ENCODE measurements at regions not wholly inside any gene's neighbourhood (a gene's known extent, or its start where the extent isn't known, plus 50 kb on each side); places are given as distances from the start of the nearest gene placed in this dataset.

DNA sequence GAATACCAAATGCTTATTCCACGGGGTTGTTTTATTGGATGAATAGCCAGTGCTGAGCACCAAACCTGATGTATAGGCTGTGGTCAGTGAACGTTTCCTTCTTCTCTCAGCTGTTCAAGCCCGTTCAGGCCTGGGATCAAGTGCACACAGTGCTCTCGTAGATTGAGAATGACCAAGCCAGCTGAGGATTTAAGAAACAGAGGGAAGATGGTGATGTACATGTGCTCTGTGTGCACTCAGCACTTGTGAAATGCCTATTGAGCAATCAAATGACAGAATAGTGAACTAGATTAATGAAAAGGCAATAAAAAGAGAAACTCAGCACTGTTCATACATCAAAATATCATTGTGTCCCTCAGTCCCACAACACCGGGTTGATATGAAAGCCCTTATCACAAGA is 302.5 kb downstream of the BMPER start:
- Histone ChIP-seq H4K8ac (ENCODE audit: low read length) (no peak overlapping the region), H2BK120ac (ENCODE audit: low read depth, low read length) (no peak overlapping the region), H3K14ac (ENCODE audit: low read length in 2 of 2) (no peak overlapping the region), H2AK5ac (ENCODE audit: low read length, severe bottlenecking) (no peak overlapping the region), H3K4me2 (ENCODE audit: low read length, poor library complexity, severe bottlenecking) (no peak overlapping the region), H3K27ac (ENCODE audit: low read length, poor library complexity, severe bottlenecking) (no peak overlapping the region), H2BK12ac (ENCODE audit: low read length in 2 of 2) (no peak overlapping the region), H2BK15ac (ENCODE audit: low read depth, poor library complexity, severe bottlenecking) (no peak overlapping the region), H3K9me3 (ENCODE audit: control insufficient read depth, low read length) (no peaks in the 10 kb centered on the region), H3K79me1 (replicated peaks; ENCODE audit: low read length, poor library complexity, severe bottlenecking) (no peaks in the 10 kb centered on the region), H2AFZ (ENCODE audit: low read depth, low read length) (no peak overlapping the region), H3K36me3 (ENCODE audit: control insufficient read depth in 1 of 2, insufficient read depth in 2 of 2, low read depth in 1 of 2, low read length in 2 of 2) (no peaks in the 10 kb centered on the region), H3K23ac (ENCODE audit: low read length in 2 of 2) (no peak overlapping the region), H2BK5ac (ENCODE audit: low read depth, low read length, poor library complexity, severe bottlenecking) (no peak overlapping the region), H3K4me3 (ENCODE audit: insufficient read depth in 1 of 2, low read depth in 1 of 2, low read length in 2 of 2) (no peak overlapping the region), H3K4ac (ENCODE audit: low read depth in 1 of 2, low read length in 2 of 2) (no peak overlapping the region), H3K4me1 (ENCODE audit: control insufficient read depth, insufficient read depth, low read depth, low read length) (no peaks in the 10 kb centered on the region), H3K27me3 (ENCODE audit: control insufficient read depth in 1 of 2, insufficient read depth in 1 of 2, low read length in 2 of 2) (no peaks in the 10 kb centered on the region), H3K9ac (ENCODE audit: low read length) (no peak overlapping the region), H3K18ac (ENCODE audit: low read depth in 1 of 2, low read length in 2 of 2) (no peak overlapping the region), H4K91ac (ENCODE audit: low read length) (no peak overlapping the region)
- WGBS = 89% methylated on average over 5 of the region's 5 CpGs
- DNase-seq = no peak

DNA sequence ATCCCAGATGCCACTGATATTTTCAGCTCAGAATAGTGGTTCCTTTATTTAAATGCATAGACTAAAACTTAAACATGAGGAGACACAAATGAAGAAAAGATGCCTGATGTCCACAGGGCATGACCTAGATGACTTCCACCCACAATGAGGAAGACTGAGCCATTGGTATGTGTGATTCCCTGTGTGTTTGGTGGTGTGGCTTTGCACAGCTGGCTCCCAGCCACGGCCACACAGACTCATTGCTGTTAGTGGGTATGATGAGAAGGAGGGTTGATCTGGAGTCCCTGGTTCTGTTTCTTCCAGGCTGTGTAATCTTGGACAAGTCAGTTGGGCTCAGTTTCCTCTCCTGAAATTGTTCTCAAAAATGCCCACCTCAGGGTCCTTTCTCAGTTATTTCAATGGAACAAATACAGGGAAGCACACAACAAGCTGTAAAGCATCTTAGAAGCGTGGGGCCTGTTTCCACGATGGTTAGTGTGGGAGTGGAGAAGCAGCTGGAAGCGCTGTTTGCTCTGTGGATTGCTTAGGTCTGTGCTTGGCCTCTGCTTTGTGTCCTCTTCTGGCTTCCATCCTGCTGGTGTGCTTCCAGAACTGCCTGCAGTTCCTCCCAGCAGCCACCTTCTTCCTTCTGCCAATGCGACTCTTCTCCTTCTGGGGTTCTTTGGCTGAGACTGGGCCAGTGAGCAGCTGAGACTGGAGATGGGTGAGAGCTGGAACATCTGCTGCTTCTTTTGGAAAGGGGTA is 303.7 kb downstream of the BMPER start:
- Histone ChIP-seq H3K27me3 (ENCODE audit: control insufficient read depth in 1 of 2, insufficient read depth in 1 of 2, low read length in 2 of 2) (no peaks in the 10 kb centered on the region), H2AFZ (ENCODE audit: low read depth, low read length) (no peak overlapping the region), H2AK5ac (ENCODE audit: low read length, severe bottlenecking) (no peak overlapping the region), H3K4me3 (ENCODE audit: insufficient read depth in 1 of 2, low read depth in 1 of 2, low read length in 2 of 2) (no peak overlapping the region), H3K9ac (ENCODE audit: low read length) (peak overlapping the region; percentile 10), H2BK12ac (ENCODE audit: low read length in 2 of 2) (no peak overlapping the region), H3K18ac (ENCODE audit: low read depth in 1 of 2, low read length in 2 of 2) (no peak overlapping the region), H3K4ac (ENCODE audit: low read depth in 1 of 2, low read length in 2 of 2) (no peak overlapping the region), H4K91ac (ENCODE audit: low read length) (no peak overlapping the region), H3K23ac (ENCODE audit: low read length in 2 of 2) (no peak overlapping the region), H3K4me1 (ENCODE audit: control insufficient read depth, insufficient read depth, low read depth, low read length) (no peaks in the 10 kb centered on the region), H3K27ac (ENCODE audit: low read length, poor library complexity, severe bottlenecking) (no peak overlapping the region), H4K8ac (ENCODE audit: low read length) (no peak overlapping the region), H3K9me3 (ENCODE audit: control insufficient read depth, low read length) (no peaks in the 10 kb centered on the region), H2BK5ac (ENCODE audit: low read depth, low read length, poor library complexity, severe bottlenecking) (no peak overlapping the region), H3K14ac (ENCODE audit: low read length in 2 of 2) (no peak overlapping the region), H3K4me2 (ENCODE audit: low read length, poor library complexity, severe bottlenecking) (no peak overlapping the region), H3K79me1 (replicated peaks; ENCODE audit: low read length, poor library complexity, severe bottlenecking) (no peaks in the 10 kb centered on the region), H2BK120ac (ENCODE audit: low read depth, low read length) (no peak overlapping the region), H2BK15ac (ENCODE audit: low read depth, poor library complexity, severe bottlenecking) (no peak overlapping the region), H3K36me3 (ENCODE audit: control insufficient read depth in 1 of 2, insufficient read depth in 2 of 2, low read depth in 1 of 2, low read length in 2 of 2) (no peaks in the 10 kb centered on the region)
- DNase-seq = no peak
- 93% methylated on average over 5 of the region's 5 CpGs for WGBS

DNA sequence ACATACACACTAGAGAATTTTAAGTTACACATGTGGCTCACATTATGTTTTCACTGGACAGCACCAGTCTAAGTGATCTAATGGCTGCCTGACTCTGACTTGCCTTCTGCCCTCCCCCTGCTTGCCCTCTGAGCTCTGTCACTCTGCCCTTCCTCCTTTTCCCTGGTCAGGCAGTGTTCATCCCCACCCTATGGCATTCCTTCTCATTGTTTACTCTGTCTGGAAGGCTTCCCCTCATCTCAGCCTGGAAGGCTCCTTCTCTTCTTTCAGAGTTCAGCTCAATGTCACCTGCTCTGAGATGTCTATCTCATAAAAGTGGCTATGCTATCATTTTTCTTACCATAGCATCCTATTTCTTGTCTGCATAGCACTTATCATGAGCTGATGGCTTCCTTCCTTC is 305.7 kb downstream of the BMPER start:
- no peak overlapping the region for H2BK15ac ChIP-seq (ENCODE audit: low read depth, poor library complexity, severe bottlenecking)
- no peak overlapping the region for H2BK12ac ChIP-seq (ENCODE audit: low read length in 2 of 2)
- no peak overlapping the region for H3K4me2 ChIP-seq (ENCODE audit: low read length, poor library complexity, severe bottlenecking)
- no peaks in the 10 kb centered on the region for H3K79me1 ChIP-seq (replicated peaks; ENCODE audit: low read length, poor library complexity, severe bottlenecking)
- H3K27ac ChIP-seq (ENCODE audit: low read length, poor library complexity, severe bottlenecking) = no peak overlapping the region
- H3K9me3 ChIP-seq (ENCODE audit: control insufficient read depth, low read length) = no peaks in the 10 kb centered on the region
- no peaks in the 10 kb centered on the region for H3K4me1 ChIP-seq (ENCODE audit: control insufficient read depth, insufficient read depth, low read depth, low read length)
- H3K14ac ChIP-seq (ENCODE audit: low read length in 2 of 2) = no peak overlapping the region
- H2AFZ ChIP-seq (ENCODE audit: low read depth, low read length) = no peak overlapping the region
- H3K23ac ChIP-seq (ENCODE audit: low read length in 2 of 2) = no peak overlapping the region
- no peak overlapping the region for H3K9ac ChIP-seq (ENCODE audit: low read length)
- H2AK5ac ChIP-seq (ENCODE audit: low read length, severe bottlenecking) = no peak overlapping the region
- H3K4me3 ChIP-seq (ENCODE audit: insufficient read depth in 1 of 2, low read depth in 1 of 2, low read length in 2 of 2) = no peak overlapping the region
- no peaks in the 10 kb centered on the region for H3K27me3 ChIP-seq (ENCODE audit: control insufficient read depth in 1 of 2, insufficient read depth in 1 of 2, low read length in 2 of 2)
- H4K91ac ChIP-seq (ENCODE audit: low read length) = no peak overlapping the region
- no peaks in the 10 kb centered on the region for H3K36me3 ChIP-seq (ENCODE audit: control insufficient read depth in 1 of 2, insufficient read depth in 2 of 2, low read depth in 1 of 2, low read length in 2 of 2)
- no peak for DNase-seq
- no peak overlapping the region for H2BK5ac ChIP-seq (ENCODE audit: low read depth, low read length, poor library complexity, severe bottlenecking)
- H3K4ac ChIP-seq (ENCODE audit: low read depth in 1 of 2, low read length in 2 of 2) = no peak overlapping the region
- no peak overlapping the region for H4K8ac ChIP-seq (ENCODE audit: low read length)
- H3K18ac ChIP-seq (ENCODE audit: low read depth in 1 of 2, low read length in 2 of 2) = no peak overlapping the region
- H2BK120ac ChIP-seq (ENCODE audit: low read depth, low read length) = no peak overlapping the region

DNA sequence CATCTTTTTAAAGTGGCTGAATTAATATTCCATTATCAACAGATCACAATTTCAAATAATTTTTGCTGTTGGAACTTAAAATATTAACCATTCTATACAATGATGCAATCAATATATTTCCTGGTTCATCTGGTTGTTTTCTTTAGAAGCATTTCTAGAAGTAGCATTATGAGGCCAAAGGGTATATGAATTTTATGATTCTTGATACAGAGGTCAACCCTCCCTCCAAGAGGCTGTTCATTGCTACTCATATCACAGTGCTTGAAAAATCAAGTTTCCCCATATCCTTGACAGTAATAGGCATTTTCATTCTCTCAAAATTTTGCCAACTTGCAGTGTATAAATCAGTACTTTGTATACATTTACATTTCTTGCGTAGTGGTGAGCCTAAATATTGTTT is 312.6 kb downstream of the BMPER start:
- no peaks in the 10 kb centered on the region for H3K79me1 ChIP-seq (replicated peaks; ENCODE audit: low read length, poor library complexity, severe bottlenecking)
- H3K14ac ChIP-seq (ENCODE audit: low read length in 2 of 2) = no peak overlapping the region
- H3K4ac ChIP-seq (ENCODE audit: low read depth in 1 of 2, low read length in 2 of 2) = no peak overlapping the region
- H2BK15ac ChIP-seq (ENCODE audit: low read depth, poor library complexity, severe bottlenecking) = no peak overlapping the region
- no peak overlapping the region for H4K91ac ChIP-seq (ENCODE audit: low read length)
- no peak overlapping the region for H3K18ac ChIP-seq (ENCODE audit: low read depth in 1 of 2, low read length in 2 of 2)
- no peak overlapping the region for H2BK120ac ChIP-seq (ENCODE audit: low read depth, low read length)
- no peaks in the 10 kb centered on the region for H3K36me3 ChIP-seq (ENCODE audit: control insufficient read depth in 1 of 2, insufficient read depth in 2 of 2, low read depth in 1 of 2, low read length in 2 of 2)
- H4K8ac ChIP-seq (ENCODE audit: low read length) = no peak overlapping the region
- H3K4me3 ChIP-seq (ENCODE audit: insufficient read depth in 1 of 2, low read depth in 1 of 2, low read length in 2 of 2) = no peak overlapping the region
- no peak overlapping the region for H2AFZ ChIP-seq (ENCODE audit: low read depth, low read length)
- H3K27me3 ChIP-seq (ENCODE audit: control insufficient read depth in 1 of 2, insufficient read depth in 1 of 2, low read length in 2 of 2) = no peaks in the 10 kb centered on the region
- no peak overlapping the region for H3K4me2 ChIP-seq (ENCODE audit: low read length, poor library complexity, severe bottlenecking)
- no peaks in the 10 kb centered on the region for H3K9me3 ChIP-seq (ENCODE audit: control insufficient read depth, low read length)
- no peak overlapping the region for H3K23ac ChIP-seq (ENCODE audit: low read length in 2 of 2)
- H2AK5ac ChIP-seq (ENCODE audit: low read length, severe bottlenecking) = no peak overlapping the region
- no peak overlapping the region for H2BK12ac ChIP-seq (ENCODE audit: low read length in 2 of 2)
- no peak for DNase-seq
- no peak overlapping the region for H3K9ac ChIP-seq (ENCODE audit: low read length)
- H3K27ac ChIP-seq (ENCODE audit: low read length, poor library complexity, severe bottlenecking) = no peak overlapping the region
- H2BK5ac ChIP-seq (ENCODE audit: low read depth, low read length, poor library complexity, severe bottlenecking) = no peak overlapping the region
- no peaks in the 10 kb centered on the region for H3K4me1 ChIP-seq (ENCODE audit: control insufficient read depth, insufficient read depth, low read depth, low read length)
- no CpG with 5 or more reads among the region's 1 CpG for WGBS

Data from mesenchymal stem cell (in vitro differentiated cells and primary cell).